Body of pancreas (tissue), 4 donors: ENCODE measurements at regions not wholly inside any gene's neighbourhood (a gene's known extent, or its start where the extent isn't known, plus 50 kb on each side); places are given as distances from the start of the nearest gene placed in this dataset.

Experiments
- CTCF ChIP-seq, 7 experiments: fragments of 450-650 bp in 4 of 7; fragments of 200-600 bp in 3 of 7; sonication (generic) in 3 of 7; IDR thresholded peaks; one replicate each; pipeline ENCODE4 v1.5.1; 2016 to 2019; ENCODE audit warnings: antibody characterized with exemption in 7 of 7
- POLR2A ChIP-seq, 3 donors: fragments of 450-650 bp; IDR thresholded peaks; one replicate each; pipeline ENCODE4 v1.6.1; 2016; ENCODE audit warnings: antibody characterized with exemption in 3 of 3, mild to moderate bottlenecking in 2 of 3

DNA sequence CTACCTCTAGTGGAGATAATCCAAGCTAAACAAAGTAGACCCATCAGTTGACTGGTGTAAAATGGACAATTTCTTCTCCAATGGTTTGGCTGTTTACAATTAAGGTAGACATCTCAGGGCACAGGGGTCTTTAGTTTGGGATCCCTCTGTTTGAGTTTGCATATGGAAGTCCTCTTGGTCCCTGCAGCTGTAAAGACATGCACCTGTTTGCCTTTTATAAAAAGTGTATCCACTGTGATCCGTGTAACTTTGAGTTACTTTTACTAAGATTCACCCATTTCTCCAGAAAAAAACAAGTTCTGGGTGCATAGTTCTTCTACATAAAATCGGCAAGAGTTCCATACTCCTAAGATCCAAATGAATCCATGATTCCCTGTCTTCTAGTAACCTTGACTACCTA lies 374.7 kb upstream of the ADAMTS16 start:
- no peak for TF ChIP-seq CTCF (IDR thresholded peaks at IDR 0.05)
- no peak for TF ChIP-seq POLR2A (IDR thresholded peaks at IDR 0.05)
